ENCODE measurements at regions not wholly inside any gene's neighbourhood (a gene's known extent, or its start where the extent isn't known, plus 50 kb on each side); places are given as distances from the start of the nearest gene placed in this dataset.

- no peak for DNase-seq
Observed at GRCh38 chr13:104779311-104779993, 1713.2 kb upstream of the SLC10A2 start.

DNA sequence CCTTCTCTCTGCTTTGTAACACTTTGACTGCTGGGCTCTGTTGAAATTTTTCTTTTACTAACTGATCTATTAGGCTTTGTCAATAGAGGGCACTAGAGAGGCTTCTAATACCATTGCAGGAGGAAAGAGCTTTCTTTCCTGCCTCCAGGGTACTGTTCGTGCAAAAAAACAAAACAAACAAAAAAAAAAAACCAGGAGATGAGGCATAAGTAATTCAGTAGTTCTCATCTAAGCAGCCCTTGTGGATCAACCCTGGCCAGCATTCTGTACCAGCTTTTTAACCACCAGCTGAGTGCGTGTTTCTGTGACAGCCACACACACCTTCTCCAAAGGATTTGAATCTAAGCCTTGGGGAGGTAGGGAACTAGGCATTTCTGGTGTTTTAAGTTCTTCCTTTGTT, 1707.6 kb upstream of the SLC10A2 start:
- peak; percentile 27 for DNase-seq

DNA sequence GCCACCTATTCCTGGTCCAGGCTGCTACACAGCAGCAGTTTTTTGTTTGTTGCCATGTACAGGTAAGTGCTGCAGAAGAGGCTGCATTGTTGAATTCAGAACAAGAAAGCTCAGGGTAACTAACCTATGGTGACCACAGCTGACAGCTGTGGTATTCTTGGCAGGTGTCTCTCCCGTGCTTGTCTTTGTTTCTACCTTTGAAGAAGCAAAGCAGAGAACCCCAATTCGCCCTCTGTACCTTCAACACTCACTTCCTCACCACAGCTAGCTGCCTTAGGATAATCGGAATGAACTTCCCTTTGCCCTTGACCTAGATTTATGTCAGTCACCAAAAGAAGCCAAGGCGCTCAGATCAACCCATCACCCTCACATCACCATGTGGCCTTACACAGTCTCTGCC, 1703.3 kb upstream of the SLC10A2 start:
- DNase-seq = no peak

DNA sequence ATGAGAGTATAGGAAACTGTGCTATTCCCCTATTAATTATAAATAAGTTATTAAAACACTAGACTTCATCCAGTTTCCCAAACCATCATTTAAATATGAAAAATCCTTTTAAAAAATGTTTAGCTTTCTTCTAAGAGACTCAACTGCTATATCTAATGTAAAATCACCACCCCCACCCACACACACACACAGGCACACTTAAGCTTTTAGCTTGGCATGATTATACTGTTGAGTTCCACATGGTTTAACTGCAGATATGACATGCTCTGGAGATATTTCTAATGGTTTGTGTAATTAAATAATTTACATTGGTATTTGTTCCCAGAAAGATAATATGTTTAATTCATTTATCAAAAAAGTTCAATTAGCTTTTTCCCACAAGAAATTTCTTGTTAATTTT, 1700.1 kb upstream of the SLC10A2 start:
- no peak for DNase-seq

- DNase-seq = no peak
Observed at GRCh38 chr13:104764600-104764999, 1698.4 kb upstream of the SLC10A2 start.

- no peak for DNase-seq
Observed at GRCh38 chr13:104759069-104759468, 1692.9 kb upstream of the SLC10A2 start.

DNA sequence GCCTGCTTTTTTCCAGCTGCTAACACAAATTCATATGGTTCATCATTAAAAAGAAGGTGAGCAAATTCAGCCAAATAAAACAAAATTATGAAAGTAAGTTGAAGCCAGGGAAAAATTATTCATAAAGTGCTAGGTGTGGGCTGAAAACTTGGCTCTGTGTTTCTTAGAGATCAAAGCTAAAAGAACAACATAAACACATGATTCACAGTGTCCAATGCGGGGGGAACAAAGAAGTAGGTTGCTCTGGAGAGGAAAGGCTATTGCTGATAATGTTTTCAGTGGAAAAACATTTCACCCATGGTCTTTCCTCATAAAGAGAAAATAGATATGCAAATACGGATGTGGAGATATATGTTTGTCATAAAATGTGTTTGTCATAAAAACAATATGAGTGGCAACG, 1691.5 kb upstream of the SLC10A2 start:
- DNase-seq = no peak

GRCh38 chr13:104750377-104750776, 1684.2 kb upstream of the SLC10A2 start:
- DNase-seq = no peak

DNA sequence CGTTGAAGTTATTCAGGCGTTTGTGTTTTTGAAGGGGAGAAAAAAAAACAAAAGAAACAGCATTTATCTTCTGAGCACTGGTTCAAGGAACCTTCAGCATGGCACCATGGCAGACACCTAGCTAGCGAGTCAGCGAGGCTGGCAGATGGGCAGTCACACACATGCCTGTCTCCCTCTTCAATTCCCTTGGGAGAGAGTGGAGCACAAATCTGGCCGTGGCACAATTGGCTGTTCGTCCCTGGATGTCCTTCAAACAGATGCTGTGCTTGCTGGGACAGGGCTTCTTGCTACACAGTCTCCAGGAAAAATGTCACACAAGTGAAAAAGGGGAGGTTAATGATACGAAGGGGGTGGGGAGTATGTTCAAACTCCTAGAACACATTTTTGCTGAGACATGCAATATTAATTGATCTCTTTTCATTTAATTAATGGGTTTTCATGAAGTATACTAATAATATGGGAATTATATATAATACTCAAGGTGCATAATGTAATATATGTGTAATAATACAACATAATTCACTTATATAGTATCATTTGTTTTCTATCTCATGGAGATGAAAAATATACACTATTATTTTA, 1674.5 kb upstream of the SLC10A2 start:
- peak; percentile 5 for DNase-seq

DNA sequence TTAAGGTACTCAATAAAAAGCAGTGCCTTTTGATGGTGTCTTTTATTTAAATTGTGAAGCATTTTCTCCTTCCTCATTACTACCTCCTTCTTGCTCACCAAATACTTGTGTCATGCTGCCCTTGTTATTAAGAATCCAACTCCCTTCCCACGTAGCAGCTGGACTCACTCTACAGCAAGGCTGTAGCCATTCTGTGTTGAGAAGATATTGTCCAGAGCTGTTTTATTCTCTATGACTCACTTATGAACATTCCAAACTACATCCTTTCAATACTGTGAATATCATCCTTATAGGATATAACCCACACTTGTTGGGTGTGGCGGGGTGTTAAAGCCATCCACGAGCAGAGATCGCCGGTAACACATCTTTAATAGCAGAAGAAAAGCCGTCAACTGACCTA, 1671.5 kb upstream of the SLC10A2 start:
- no peak for DNase-seq

- no peak for DNase-seq
Observed at GRCh38 chr13:104733427-104733826, 1667.2 kb upstream of the SLC10A2 start.

DNA sequence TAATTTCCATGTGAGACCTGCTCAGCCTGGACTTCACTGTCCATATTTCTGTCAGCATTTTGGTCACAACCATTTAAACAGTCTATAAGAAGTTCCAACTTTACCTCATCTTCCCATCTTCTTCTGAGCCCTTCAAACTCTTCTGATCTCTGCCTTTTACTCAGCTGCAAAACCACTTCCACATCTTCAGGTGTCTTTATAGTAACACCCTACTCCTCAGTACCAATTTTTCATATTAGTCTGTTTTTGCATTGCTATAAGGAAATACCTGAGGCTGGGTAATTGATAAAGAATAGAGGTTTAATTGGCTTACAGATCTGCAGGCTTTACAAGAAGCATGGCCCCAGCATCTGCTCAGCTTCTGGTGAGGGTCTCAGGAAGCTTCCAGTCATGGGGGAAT, 1648.9 kb upstream of the SLC10A2 start:
- DNase-seq = no peak

DNA sequence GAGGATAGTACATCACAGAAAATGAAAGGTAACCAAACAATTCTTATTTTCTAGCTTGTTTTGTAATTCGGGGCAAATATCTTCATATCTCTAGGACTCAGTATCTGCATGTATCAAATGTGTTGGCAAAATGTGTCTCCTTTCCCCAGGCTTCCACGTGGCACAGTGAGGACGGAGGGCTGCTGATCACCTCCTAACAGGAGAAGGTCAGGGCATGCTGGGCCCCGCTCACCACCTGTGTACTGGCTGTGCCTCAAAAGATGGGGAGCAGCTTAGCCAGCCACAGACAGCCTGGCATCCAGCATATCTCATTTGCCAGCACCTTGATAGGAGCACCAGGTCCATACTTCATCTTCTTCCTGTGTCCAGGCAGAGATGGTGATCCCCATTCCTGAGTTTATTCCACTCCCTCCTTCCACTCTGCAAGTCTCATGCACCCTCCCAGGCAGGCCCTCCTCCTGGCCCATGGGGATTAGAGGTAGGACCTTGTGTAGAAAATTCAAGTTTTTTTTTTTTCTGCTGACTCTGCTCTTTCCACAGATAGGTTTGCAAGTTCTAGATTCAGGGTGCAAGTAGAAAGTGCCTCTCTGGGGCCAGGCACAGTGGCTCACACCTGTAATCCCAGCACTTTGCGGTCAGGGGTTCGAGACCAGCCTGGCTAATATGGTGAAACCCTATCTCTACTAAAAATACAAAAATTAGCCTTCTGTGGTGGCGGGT, 1639.0 kb upstream of the SLC10A2 start:
- DNase-seq = no peak

DNA sequence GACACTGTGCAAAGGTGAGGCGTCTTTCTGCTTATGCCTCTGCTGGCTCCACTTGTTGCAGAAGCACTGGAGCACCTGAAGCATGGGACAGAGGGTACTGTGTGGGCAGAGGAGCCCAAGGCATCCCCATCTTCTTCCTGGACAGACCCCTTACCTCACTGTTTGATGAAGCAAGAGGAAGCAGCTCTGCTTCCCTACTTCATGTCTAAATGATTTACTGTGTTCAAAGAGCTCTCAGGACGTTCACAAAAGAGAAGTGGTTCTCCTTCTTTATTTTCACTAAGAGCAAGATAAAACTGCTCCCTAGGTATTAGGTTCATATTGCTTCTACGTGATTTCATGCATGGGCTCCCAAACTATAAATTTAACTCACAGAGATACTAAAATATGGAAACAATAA, 1635.4 kb upstream of the SLC10A2 start:
- peak; percentile 41 for DNase-seq

DNA sequence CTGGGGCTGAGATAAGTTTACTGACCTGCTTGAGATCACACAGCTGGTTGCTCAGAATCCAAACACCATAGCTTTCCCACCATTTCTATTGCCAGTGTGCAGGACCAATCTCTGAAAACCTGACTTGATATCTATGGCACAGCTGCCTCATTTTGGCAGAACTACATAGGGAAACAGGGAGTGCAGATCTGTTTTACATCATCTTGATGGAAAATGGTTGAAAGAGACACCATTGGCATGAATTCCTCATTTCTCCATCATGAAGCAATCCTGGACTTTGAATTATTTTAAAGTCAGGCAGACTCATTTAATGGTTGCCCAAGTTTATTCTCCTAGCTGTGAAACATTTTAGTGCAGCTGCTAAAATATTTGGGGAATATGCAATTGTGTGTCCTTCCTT, 1628.2 kb upstream of the SLC10A2 start:
- no peak for DNase-seq

DNA sequence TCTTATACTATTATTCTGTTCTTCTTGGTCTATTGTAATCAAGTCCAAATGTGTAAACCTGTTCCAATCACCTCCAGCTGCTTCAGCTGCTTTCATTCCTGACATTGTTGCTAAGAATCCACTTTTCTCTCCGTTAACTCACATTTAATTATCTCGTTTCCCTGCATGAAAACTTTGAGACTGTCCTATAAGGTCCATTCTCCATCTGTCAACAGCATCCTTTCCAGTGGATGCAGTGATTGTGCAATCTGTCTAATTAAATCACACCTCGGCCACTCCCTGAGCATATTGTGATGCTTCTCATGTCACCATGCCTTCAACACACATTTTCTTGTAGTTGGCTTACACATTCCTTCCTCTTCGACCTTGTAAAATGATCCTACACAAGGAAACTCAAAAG, 1626.9 kb upstream of the SLC10A2 start:
- no peak for DNase-seq

GRCh38 chr13:104691767-104692467, 1625.7 kb upstream of the SLC10A2 start:
- DNase-seq = no peak

DNA sequence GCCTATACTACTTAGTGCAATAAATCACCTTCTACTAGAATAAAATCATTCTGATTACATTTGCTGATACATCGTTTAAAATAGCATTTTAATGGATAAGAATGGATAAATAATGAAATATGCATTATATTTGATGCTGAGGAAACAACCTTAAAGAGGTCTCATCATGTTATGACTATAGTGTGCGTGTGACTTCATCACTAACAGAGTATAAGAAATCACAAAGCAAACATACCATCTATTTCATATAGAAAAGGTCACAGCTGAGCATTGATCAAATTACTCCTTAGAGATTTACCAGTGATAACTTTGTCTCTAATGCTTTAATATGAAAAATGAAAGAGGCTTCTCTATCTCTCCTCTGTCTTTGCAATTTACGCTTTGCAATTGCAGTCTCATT, 1620.3 kb upstream of the SLC10A2 start:
- no peak for DNase-seq

GRCh38 chr13:104683789-104684188, 1617.6 kb upstream of the SLC10A2 start:
- no peak for DNase-seq

DNA sequence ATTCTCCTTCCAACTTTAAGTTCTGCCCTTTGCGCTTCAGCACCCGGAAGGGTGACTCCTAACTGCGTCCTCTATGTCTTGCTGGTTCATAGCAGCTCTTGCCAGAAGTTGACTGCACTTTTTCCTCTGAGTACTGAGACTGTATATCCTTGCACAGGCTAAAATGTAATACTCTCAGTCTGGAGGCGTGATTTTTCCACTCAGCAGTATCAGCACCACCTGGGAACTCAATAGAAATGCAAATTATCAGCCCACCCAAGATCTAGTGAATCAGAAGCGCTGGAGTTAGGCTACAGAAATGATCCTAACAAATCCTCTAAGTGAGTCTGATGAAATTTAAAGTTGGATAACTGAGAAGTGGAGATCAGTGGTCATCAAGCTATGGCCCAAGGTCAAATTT, 1611.9 kb upstream of the SLC10A2 start:
- no peak for DNase-seq

- no peak for DNase-seq
Observed at GRCh38 chr13:104671901-104672300, 1605.7 kb upstream of the SLC10A2 start.

DNA sequence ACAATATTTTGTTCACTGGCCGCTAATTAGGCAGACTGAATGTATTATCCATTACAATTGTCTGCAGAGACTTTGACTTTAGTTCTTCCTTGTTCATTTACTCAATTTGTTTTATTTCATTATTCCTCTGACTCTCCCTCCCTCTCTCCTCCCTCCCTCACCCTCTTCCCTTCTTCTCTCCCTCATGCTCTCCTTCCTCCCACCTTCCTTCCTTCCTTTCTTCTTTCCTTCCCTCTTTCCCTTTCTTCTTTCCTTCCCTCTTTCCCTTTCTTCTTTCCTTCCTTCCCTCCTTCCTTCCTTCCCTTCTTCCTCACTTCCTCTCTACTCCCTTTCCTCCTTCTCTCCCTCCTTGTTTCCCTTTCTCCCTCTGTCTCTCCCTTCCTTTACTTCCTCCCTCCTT, 1591.0 kb upstream of the SLC10A2 start:
- DNase-seq = no peak

- no peak for DNase-seq
Observed at GRCh38 chr13:104650431-104650830, 1584.2 kb upstream of the SLC10A2 start.

DNA sequence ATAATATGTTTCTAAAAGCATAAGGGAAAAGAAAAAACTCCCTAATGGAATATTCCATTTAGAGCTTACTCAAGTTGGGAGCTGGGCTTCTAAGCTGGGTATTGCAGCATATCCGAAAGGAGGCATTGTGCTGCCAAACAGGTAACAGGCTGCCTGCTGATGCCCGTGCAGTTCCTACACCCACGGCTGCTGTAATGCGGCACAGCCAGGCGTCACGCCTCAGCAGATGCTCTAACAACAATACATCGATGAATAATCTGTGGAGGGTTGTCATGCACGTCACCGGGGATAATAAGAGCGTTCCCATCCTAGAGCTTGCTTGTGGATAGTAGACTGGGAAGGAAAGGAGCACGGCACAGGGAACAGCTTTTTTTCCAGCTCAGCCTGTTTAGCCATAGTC, 1582.1 kb upstream of the SLC10A2 start:
- no peak for DNase-seq

Data from DMS153 (cell line).